ENCODE measurements at regions not wholly inside any gene's neighbourhood (a gene's known extent, or its start where the extent isn't known, plus 50 kb on each side); places are given as distances from the start of the nearest gene placed in this dataset.

DNA sequence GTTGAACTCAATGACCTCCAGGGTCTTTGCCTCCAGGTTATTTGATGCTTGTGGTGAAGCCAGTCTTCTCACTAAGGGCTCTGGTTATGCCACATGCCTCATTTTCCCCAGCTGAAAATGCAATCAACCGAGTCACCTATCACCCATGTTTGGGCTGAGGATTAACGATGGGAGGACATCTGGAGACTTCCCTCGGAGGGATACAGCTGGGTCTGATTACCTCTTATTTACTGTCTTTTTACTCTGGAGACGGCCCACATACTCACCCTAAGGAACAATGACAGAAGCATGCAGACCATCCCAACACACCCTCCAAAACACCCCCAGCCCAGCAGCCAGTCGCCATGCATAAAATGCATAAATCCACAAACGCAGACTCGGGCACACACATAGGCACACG lies 187.4 kb downstream of the OPA1 start:
- no peak for DNase-seq

DNA sequence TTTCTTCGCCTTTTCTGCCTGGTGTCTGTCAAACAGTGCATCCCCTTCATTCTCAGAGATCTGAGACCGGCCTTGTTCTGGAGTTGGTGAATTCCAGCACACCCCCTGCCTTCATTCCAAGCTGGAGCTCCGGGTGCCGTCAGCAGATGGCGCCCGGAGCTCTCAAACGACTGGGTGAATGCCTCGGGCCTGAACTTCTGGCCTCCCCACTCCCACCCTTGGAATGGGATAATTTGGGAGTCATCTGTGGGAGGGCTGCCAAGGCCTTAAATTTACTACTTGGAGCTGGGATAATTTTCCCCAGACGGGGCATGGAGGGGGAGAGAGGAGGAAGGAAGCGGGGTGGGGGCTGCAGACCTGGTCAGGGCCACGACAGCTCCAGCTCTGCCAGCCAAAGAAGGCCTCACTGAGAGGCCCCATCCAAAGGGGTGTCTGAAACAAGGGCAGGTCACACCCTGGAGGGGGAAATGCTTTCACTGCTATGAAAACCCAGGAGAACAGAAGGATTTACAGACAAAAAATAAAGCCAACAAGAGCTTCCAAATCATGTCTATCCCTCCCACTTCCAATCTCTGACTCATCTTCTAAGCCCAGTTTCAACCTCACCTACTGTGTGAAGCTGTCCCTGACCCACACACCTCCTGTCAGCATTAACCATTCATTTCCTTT lies 187.9 kb downstream of the OPA1 start:
- DNase-seq = peak in 46 of 56 donors; percentile 5 to 67 (median 32)

DNA sequence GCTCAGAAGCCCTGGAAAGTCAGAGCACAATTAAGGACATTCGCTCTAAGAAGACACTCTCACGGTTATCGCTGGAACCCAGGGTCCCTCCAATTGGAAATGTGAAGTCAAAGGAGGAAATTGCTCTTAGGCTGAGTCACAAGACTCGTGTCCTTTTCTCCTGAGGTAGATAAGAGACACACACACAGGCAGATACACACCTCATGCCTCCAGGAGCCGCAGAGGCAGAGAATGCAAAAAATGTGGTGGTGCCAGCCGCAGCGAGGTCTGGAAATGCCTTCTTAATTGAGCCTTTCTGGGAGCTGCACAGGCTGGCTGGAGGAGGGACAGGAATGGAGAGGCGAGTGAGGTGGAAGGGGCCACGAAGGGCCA lies 189.3 kb downstream of the OPA1 start:
- DNase-seq = no peak

DNA sequence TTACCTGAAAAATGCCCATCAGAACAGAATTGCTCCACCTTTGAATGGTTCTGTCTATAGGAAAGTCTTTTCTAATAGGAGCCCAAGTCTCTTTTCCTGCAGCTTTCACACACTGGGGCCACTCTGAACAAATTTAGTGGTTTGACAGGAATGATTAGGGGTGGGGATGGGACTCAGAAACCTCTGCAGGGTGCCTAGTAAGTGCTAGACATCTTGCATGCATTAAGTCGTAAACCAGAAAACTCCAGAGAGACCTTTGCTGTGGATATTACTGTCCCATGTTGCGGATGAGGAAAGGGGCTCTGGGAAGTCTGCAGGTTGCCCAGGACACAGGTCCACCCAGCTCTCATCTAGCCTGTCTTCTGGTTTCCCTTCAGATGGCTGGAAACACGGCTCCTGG lies 189.7 kb downstream of the OPA1 start:
- DNase-seq = no peak

DNA sequence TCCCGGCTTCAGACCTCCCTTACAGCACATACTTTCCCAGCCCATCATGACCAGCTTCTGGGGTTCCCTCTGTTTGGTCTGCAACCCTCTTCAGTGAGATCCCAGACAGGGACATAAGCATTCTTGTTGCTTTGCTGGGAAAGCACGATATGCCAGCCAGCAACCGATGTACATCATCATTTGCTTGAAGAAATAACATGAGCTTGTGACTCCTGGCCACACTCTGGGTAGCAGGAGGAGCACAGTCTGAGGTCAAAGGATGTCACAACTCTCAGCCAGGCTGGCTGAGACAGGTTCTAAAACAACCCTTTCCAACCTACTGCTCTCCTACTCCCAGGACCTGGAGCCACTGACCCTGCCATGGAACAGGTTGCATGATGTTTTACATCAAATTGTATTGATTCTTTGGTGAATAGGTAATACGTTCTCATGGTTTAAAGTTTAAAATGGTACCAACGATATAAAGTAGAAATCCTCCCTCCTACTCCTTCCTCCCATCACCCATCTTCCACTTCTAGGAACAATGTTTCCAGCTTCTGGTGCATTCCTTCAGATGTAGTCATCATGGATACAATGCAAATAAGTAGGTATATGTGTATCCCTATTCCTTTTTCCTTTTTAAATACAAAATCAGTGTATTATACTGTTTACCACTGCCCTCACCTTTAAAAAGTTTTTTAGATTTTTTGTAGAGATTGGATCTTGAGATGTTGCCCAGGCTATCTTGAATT lies 190.3 kb downstream of the OPA1 start:
- DNase-seq = no peak

DNA sequence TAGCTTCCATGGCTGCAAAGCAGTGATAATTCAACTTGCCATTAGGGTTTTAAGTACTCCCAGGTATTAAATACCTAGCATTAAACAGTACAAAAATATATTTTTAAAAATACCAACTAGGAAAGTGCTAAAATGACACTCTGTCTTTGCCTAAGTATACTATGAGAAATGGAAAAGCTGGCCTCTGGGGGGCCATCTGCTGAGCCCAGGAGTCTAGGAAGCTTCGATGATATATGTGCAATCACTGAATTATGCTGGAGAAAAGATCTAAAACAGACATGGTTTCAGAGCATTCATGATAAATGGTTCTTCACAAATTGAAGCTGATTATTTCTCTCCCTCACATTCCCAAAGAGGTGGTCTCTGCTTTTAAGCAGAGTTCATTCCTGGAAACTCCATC lies 191.8 kb downstream of the OPA1 start:
- no peak for DNase-seq

DNA sequence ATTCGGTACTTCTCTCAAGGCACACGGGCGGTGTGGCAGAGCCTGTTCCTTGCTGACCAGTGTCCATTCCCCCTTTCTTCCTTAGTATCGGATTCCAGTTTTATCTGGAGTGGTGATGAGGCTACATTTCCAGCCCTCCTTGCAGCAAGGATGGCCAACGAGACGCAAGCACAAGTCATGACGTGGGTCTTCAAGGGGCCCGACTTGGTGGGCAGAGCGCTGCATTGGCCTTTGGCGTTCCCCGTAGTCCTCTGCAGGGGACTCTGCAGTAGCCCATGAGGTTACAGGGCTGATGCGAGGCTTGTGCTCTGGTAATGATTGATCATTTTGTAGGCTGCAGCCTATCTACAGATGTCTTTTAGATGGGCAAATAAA lies 194.5 kb downstream of the OPA1 start:
- no peak for DNase-seq

DNA sequence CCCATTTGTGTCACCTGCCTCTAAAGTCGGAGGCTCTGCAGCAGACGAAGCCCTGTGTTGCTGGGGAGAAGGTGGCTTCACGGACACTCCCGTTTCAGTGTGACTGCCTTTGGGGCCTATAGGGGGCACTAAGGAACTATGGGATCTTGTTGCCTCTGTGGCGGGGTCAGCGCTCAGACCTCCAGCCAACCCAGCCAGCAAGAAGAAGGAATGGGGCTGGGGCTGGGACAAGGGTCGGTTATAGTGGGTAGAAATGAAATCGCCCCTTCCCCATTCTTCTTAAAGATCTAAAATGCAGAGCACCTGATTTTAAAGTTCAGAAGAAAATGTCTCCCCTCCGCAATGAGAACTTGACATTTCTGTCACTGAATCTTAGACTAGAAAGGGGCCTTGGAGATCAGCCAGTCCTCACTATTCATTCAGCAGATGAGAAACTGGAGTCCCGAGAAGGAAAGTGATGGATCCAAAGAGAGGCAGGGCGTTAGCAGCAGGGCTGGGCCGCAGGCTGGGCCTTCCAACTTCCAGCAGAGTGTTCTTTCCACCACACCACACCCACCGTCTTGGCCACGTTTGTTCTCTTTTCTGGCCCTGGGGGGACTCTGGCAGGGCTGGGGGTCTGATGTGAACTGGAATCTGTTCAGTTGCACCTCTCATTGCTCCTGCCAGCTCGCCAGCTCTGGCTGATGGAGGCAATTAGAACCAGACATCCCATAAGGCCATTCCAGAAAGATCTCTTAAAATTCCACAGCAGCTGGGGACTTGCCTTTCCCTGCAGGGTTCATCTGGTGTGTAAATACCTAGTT lies 195.4 kb downstream of the OPA1 start:
- peak in 42 of 56 donors; percentile 2 to 70 (median 30) for DNase-seq

DNA sequence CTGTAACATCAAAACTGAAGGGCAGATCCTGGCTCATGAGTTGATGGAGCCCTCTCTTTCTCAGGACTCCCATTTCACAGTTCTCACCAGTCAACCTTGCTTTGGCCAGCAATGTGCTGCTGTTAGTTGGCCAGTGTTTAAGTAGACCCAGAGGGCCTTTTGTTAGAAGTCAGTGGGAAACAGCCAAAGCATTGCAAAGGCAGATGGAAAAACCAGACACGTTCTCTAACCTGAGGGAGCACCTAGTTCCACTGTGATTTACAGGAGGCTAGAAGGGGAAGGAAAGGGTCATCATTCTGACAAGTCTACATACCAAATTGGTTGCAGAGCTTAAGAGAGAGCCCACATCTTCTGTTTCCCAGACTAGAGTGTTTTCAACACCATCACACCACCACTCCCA lies 196.4 kb downstream of the OPA1 start:
- DNase-seq = no peak

DNA sequence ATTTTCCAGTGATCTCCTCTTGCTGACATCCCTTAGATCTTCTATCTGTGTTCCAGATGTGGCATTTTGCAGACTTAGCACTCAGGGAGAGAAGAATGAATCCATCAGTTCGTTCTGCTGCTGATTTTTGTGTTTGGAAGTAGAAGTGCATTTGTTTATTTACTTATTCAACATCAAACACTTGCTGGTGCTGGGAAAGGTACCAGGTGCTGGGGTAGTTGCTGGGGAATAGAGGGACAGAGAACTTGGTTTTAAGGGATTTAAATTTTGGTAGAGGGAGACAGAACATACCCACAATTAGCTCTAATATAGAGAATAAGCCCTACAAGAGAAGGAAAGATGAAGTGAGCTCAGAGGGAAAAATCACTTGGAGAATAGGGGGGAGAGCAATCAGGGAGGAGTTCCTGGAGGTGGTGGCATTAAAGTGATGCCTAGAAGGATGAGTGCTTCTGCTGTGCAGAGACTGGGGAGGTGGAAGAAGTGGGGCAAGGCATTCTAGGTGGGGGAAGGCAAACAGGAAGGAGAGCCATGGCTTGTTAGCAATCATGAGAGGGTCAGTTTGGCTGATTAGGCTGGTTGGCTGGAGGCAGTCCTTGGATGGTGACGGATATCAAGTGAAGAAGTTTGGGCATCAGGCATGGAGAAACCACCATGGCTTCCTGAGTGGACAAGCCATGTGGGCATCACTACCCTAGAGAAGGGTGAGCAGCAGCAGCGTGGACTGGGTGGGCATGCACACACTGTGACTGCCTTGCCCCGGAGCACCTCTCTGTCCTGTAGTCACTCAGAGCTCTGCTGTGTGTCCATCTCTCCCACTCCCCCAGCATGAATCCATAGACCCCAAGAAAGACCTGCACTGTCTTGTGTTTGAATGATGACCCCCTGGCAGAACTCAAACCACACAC lies 197.3 kb downstream of the OPA1 start:
- DNase-seq = no peak

DNA sequence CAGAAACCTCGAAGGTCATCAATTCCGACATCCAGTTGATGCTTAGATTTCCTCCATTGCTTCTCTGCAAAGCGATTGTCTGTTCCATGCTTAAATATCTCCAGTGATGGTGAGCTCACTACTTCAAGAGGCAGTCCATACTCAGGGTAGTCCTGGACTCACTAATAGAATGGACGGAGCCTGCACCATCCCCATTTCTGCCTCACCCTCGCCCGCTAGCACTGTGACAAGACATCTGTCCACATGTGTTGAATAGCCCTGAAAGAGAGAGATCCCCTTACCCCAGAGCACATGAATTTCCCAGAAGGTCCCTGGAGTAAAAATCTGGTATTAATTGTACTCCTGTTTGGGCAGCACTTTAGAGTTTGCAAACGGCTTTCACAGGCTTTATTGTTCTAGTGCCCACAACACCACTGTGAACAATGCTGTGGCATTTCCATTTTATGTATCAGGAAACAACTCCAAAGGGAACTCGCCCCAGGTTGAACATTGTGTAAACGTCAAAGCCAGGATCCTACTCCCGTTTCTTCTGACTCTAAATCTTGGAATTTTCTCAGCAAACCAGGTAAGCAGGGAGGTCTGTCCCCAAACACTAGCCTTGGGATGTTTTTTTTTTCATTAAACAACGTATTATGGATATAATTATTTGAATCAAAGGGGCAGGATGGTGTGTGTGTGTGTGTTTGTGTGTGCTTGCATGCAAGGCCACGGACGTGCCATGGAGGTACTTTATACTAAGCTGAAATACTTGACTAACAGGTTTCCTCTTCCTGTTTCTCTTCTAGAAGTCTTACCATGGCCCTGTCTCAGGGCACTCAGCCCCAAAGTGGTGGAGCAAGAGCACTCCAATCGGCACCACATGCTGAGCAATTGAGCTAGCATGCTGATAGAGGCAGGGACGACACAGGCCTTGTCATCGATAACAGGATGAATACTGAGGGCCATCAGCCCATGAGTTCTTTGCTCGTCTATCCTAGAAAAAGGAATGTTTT lies 198.3 kb downstream of the OPA1 start:
- DNase-seq = no peak

DNA sequence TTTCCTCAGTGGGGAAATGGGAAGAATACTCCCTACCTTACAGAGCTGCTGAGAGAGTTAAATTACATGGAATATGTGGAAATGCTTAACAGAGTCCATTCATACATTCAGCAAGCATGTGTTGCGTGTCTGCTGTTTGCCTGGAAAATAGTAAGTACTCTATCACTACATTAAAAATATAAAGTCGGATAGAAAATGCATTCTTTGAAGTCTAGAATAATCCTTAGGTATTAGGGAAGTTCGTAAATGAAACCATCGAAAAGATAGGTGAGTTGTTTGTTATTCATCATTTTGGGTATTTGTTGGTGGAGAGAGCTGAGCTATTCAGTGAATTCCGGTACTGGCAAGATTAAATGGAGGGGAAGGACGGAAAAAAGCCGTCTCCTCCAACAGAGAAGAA lies 200.1 kb downstream of the OPA1 start:
- no peak for DNase-seq

DNA sequence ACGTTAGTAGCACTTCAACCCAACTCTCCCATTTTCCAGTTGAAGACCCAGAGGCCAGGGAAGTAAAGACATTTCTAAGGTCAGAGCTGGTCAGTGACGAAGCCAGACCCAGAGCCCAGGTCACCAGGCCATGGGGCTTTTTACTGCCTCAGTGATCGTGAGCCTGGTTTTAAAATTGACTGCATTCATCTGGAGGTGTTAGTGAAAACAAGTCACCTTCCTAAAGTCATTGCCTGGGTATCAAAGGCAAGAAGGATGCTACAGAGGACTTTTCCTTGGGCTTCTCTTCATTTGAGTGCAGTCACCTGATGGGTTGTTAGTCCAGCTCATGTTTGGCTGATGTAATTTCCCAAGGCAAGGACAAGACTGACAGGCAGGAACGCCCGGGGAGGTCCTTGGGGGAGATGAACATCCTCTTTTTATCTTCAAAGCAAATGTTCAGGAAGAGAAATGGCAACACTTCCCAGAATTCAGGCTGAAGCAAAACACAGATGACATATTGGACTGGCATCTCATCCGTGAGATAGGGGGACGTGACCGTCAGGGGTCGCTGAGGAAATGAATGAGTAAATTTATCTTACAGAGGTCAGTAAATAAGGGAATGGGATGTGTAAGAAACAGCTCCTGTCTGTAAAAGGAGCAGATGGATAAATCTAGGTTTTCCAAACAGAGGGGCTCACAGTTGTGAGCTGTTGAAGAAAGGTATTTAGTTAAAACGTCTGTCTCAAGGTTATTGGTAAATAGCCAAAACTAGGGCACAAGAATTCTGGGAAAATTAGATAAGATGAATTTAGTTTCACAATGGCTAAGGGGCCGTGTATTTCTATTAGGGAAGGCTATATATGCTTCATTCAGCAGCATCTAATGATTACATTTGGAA lies 201.2 kb downstream of the OPA1 start:
- no peak for DNase-seq

DNA sequence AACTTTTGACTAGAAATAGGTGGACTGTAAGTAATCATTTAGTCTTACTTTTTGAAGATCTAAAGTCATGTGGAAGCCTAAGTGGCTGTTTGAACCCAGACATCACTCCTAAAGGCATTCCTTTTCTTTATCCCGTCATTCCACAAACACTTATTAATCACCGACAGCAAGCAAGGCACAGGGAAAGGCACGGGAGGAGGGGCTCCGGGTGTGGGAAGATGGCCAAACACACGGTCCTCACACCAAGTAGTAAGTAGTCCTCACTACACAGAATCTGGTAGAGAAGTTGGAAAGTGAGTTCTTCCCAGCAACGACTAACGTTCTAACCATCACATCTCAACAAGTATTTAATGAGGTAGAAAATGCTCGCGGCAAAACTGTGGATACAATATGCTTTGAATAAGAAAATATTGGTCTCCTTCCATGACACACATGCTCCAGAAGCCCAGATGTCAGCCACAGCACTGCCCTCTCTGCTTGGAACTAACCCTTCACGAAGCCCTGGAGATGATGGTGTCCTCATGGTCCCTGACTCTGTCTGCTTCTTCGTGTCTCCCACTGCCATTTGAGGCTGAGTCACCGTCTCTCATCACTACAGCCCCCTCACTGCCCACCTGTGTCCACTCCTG lies 202.2 kb downstream of the OPA1 start:
- no peak for DNase-seq

DNA sequence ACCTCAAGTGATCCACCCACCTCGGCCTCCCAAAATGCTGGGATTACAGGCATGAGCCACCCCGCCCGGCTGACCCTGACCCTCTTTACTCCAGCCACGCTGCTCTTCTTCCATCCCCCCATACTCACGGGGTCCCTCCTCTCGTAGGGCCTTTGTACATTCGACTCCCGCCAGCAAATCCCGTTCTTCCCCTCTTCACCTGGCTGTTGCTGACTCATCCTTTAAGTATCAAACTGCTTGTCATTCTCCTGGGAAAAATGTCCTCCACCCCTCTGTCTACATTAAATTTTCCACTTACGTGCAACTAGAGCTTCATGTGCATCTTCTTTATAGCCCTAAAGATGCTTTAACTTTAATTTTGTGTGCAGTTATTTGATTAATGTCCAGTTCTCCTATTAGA lies 203.1 kb downstream of the OPA1 start:
- DNase-seq = no peak

DNA sequence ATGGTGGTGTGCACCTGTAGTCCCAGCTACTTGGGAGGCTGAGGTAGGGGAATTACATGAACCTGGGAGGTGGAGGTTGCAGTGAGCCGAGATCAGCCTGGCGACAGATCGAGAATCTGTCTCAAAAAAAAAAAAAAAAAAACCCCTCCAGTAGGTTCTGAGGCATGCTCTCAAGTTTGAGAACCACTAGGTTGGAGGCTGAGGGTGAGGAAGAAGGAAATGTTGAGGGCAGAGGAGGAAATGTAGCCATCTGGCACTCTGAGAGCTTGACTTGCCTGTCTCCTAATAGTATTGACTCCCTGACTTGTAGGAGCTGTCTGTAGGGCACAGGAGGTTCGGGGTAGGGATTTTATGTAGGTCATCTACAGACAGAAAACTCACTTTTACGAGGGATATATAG lies 204.6 kb downstream of the OPA1 start:
- no peak for DNase-seq

DNA sequence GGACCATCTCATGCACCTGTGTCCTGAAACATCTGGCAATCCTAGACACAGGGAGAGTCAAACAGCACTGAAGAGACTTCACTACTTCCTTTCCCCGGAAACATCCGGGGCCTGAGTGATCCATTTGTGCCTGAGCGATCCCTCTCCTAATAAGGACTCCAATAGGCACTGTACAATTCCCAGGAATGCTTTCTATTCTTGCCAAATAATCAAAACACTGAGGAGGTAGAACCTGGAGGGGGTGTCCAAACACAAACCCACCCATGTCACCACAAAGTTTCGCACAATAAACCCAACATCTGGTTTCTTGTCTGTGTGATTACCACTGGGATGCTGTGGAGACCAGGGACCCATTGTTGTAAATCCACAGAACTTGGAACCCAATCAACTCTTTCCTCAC lies 205.0 kb downstream of the OPA1 start:
- DNase-seq = no peak

DNA sequence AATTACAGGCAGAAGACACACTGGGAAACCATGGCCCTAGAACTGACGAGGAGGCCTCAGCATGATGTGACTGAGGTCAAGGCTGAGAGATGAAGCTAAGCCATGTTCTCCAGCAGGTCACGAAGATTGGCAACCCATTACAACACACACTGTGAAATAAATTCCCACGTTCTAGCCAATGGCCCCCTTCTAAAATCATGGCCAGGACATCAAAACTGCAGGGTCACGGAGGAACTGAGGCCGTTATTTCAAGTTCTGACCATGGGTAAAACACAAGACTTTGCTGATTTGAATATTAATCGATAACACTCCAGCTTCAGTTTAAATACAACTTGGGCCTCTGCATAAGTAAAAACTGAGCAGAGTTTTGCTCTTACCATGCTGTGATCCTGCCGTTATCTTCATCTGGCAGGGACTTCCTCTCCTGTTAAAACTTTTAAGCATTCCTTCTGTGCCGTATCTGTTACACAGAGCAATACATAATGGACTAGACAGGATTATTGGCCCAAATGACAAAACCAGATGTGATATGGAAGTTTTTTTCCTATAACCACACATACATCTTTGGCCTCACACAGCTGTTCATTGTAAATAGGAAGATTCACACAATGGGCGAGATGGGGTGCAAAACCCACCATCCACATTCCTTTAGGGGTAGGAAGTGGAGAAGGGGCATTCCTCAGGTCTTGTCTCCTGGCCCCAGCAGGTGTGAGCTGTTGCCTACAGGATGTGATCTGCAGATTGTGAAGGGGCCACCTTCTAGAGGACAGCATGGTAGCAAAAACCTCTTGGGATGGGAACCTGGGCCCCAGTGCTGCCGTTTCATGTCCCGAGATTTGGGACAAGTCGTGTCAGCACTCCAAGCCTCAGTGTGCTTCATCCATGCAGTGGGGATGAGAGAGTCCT lies 207.4 kb downstream of the OPA1 start:
- no peak for DNase-seq

Data from amygdala (tissue), 56 donors.